ENCODE measurements at regions not wholly inside any gene's neighbourhood (a gene's known extent, or its start where the extent isn't known, plus 50 kb on each side); places are given as distances from the start of the nearest gene placed in this dataset.

- TF ChIP-seq CTCF (IDR thresholded peaks at IDR 0.05; ENCODE audit: low read depth, low read length) = no peak
- TF ChIP-seq, protein P1, sequence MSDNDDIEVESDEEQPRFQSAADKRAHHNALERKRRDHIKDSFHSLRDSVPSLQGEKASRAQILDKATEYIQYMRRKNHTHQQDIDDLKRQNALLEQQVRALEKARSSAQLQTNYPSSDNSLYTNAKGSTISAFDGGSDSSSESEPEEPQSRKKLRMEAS (IDR thresholded peaks at IDR 0.05; ENCODE audit: low read depth, low read length) = no peak
Measured at GRCh38 chr12:24175929-24176328, 226.5 kb upstream of the SOX5 start.

Data from NB4 (cell line).